PFSK-1 (cell line): ENCODE measurements at regions not wholly inside any gene's neighbourhood (a gene's known extent, or its start where the extent isn't known, plus 50 kb on each side); places are given as distances from the start of the nearest gene placed in this dataset.

Experiments
- FOXP2 ChIP-seq: optimal IDR thresholded peaks from 2 replicates; pipeline ENCODE3; 2011; ENCODE audit warnings: borderline replicate concordance, control low read depth, inconsistent platforms; ENCODE audit not compliant: insufficient read depth; ENCODE audit errors: extremely low read length, extremely low read depth
- POLR2AphosphoS5 ChIP-seq: IDR thresholded peaks from 2 replicates; pipeline ENCODE4 v1.6.1; 2012; ENCODE audit warnings: low read depth, mild to moderate bottlenecking, control low read depth, low read length, moderate library complexity
- SIN3A ChIP-seq: IDR thresholded peaks from 2 replicates; pipeline ENCODE4 v1.6.1; 2012; ENCODE audit warnings: mild to moderate bottlenecking, low read length, moderate library complexity, borderline replicate concordance; ENCODE audit not compliant: insufficient read depth
- TAF1 ChIP-seq: IDR thresholded peaks from 2 replicates; pipeline ENCODE4 v1.6.1; 2012; ENCODE audit warnings: low read length, control low read depth, borderline replicate concordance; ENCODE audit not compliant: insufficient read depth
- TF ChIP-seq, protein P1 (sequence below), 2 experiments: IDR thresholded peaks; 2 replicates each; pipeline versions ENCODE4 v1.6.1 to v1.8.0; 2011 to 2012; ENCODE audit warnings: low read depth in 2 of 2, low read length in 2 of 2, control low read depth in 1 of 2, inconsistent platforms in 1 of 2, mild to moderate bottlenecking in 1 of 2, moderate library complexity in 1 of 2; ENCODE audit not compliant: insufficient read depth in 1 of 2

GRCh38 chr2:217332417-217332791 is 472.5 kb upstream of the TNP1 start:
- TF ChIP-seq FOXP2, result no peak
- TF ChIP-seq SIN3A, result no peak
- TF ChIP-seq POLR2AphosphoS5, result no peak
- TF ChIP-seq, protein P1, sequence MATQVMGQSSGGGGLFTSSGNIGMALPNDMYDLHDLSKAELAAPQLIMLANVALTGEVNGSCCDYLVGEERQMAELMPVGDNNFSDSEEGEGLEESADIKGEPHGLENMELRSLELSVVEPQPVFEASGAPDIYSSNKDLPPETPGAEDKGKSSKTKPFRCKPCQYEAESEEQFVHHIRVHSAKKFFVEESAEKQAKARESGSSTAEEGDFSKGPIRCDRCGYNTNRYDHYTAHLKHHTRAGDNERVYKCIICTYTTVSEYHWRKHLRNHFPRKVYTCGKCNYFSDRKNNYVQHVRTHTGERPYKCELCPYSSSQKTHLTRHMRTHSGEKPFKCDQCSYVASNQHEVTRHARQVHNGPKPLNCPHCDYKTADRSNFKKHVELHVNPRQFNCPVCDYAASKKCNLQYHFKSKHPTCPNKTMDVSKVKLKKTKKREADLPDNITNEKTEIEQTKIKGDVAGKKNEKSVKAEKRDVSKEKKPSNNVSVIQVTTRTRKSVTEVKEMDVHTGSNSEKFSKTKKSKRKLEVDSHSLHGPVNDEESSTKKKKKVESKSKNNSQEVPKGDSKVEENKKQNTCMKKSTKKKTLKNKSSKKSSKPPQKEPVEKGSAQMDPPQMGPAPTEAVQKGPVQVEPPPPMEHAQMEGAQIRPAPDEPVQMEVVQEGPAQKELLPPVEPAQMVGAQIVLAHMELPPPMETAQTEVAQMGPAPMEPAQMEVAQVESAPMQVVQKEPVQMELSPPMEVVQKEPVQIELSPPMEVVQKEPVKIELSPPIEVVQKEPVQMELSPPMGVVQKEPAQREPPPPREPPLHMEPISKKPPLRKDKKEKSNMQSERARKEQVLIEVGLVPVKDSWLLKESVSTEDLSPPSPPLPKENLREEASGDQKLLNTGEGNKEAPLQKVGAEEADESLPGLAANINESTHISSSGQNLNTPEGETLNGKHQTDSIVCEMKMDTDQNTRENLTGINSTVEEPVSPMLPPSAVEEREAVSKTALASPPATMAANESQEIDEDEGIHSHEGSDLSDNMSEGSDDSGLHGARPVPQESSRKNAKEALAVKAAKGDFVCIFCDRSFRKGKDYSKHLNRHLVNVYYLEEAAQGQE (IDR thresholded peaks at IDR 0.05; ENCODE audit: insufficient read depth in 1 of 2, low read depth in 2 of 2, low read length in 2 of 2), result no peak
- TF ChIP-seq TAF1, result no peak

GRCh38 chr2:217331523-217332416 is 471.9 kb upstream of the TNP1 start:
- TF ChIP-seq, protein P1 (IDR thresholded peaks at IDR 0.05; ENCODE audit: insufficient read depth in 1 of 2, low read depth in 2 of 2, low read length in 2 of 2), result no peak
- TF ChIP-seq TAF1 (no peak), POLR2AphosphoS5 (no peak), FOXP2 (no peak), SIN3A (no peak)

DNA sequence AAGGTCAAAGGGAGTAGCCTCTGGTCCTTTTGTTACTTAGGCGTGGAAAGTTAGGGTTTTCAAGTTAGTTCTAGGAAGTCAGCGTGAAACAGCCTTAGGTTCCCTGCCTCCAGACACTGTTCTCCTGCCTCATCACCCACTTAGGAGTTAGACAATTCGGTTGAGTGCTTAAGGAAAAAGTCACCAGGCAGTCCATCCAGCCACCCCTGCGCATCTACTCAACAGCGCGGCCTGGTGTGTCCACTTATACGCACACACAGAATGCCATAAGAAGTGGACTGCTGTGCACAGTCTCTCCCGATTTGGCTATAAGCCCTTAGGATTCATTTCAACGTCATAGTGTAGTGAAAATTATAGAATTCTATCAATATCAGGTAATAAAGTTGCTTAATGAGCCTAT is 470.8 kb upstream of the TNP1 start:
- TF ChIP-seq, protein P1 (IDR thresholded peaks at IDR 0.05; ENCODE audit: insufficient read depth in 1 of 2, low read depth in 2 of 2, low read length in 2 of 2), result no peak
- TF ChIP-seq FOXP2 (no peak), SIN3A (no peak), TAF1 (no peak), POLR2AphosphoS5 (no peak)

- TF ChIP-seq POLR2AphosphoS5 (no peak), SIN3A (no peak), TAF1 (no peak), FOXP2 (no peak)
- TF ChIP-seq, protein P1 (IDR thresholded peaks at IDR 0.05; ENCODE audit: insufficient read depth in 1 of 2, low read depth in 2 of 2, low read length in 2 of 2), result no peak
Observed at GRCh38 chr2:217329023-217329431, 469.2 kb upstream of the TNP1 start.
